Activated CD4-positive, alpha-beta T cell treated with anti-CD3 and anti-CD28 coated beads, Interleukin-2, amount 50 U/mL, for 16 hours (primary cell): ENCODE measurements at regions not wholly inside any gene's neighbourhood (a gene's known extent, or its start where the extent isn't known, plus 50 kb on each side); places are given as distances from the start of the nearest gene placed in this dataset.
"Not testable (repeated sequence)": the region's sequence is repeated elsewhere in the genome, so short reads cannot be mapped to it uniquely, and the experiment has no call there.

Source experiments
- DNase-seq: peaks from one replicate; pipeline ENCODE4 v3.0.0-alpha.2; 2020

DNA sequence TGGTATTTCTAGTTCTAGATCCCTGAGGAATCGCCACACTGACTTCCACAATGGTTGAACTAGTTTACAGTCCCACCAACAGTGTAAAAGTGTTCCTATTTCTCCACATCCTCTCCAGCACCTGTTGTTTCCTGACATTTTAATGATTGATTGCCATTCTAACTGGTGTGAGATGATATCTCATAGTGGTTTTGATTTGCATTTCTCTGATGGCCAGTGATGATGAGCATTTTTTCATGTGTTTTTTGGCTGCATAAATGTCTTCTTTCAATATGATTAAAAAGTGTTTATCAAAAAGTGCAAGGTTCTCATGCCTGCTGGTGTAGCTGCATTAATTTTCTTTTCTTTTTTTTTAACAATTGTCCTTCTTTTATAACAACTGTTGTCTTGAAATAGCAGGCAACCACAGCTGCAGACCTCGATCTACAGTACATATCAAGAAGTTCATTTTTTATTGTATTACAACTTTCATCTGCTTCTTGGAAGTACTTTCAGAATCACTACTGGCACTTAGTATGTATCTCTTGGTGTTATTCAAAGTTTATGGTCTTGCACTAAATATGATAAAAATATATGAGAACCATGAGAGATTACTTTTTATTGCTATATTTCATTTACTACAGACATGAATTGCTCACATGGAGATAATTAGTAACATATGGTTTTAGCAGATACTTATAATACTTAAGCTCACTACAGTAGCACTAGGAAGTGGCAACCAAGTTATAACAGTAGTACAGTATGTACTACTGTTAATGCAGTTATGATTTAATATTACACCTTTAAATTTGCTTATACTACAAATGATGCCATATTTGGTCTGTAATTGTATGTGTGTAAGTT lies 358.0 kb downstream of the ETV1 start:
- not testable (repeated sequence) for DNase-seq

DNA sequence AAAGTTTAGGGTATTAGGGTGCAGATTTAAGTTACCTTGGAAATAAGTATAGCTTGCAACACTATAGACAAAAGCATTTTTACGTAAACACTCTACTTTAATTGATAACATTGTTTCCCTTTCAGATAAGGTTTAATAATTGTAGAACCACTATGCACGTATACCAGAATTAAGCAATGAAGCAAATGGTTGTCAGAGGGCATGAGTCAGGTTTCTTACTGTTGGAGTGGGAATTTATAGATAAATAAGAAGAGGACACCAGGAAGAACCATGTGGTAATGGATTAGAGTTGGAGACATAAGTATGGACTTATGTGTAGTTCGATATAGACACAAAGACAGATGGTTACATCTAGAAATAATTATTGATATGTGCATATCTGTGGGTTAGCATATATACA lies 355.6 kb downstream of the ETV1 start:
- DNase-seq = no peak

DNA sequence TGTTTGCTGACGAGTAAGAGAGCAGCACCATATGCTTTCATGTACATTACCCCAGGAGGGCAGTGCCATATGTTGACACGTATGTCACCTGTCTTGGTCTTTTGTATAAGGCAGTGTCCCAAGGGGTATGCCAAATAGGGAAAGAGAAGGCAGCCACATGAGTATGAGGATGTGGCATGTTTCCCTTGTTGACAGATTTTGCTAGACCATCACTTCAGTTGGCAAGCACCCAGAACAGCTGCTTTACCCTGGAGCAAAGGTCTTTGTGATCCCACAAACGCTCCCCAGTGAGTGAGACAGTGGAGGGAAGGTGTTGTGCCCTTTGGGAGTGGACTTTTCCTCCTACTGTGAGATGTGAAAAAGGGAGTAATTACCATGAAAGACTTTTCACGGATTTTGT lies 350.1 kb downstream of the ETV1 start:
- no peak for DNase-seq

DNA sequence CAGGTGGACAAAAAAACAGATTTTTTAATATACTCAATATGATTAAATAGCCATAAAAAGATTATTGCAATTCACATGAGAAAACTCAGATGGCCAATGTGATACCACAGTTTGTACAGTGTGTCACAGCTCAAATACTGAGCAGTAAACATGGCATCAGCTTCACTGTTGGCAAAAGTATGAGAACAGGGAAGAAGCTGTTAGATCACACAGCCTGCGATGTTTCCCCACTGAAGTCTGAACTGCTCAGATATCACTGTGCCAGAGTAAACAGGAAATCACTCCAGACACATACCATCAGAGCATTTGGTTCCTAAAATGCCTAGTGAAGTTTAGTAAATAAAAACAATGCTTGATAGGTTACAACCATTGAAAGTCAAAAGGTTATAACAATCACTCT lies 347.8 kb downstream of the ETV1 start:
- DNase-seq = no peak

DNA sequence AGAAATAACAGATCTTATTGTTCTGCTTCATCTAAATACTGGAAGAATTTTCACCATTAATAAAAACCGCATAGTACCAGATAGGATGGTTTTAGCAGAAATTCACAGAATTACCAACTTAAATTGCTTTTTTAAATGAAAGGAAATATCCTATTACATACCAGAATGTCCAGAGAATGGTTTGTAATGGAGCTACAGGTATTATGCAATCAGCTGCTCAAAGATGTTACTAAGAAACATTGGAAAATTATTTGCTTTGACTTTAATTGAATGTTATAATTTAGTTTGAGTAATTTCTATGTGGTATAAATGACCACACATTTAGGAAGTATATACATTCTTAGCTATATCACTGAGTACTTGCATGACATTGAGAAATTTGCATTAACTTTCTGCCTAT lies 338.3 kb downstream of the ETV1 start:
- no peak for DNase-seq

DNA sequence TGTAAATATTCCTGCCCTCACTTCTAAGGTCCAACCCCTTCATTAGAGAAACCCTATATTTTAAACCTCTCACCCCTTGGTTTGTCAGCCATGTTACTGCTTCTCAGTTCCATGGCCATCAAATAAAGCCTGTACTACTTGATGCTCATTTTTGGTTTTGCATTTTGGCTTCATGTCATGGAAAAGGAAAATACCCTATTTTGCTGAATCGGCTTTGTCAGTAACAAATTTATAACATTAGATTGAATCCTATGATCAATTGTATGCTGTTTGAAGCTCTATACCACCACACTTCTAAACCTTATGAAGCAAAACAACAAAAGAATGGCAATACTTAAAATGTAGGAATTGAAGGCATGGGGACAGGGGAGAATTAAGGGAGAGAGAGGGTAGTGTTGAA lies 333.1 kb downstream of the ETV1 start:
- no peak for DNase-seq

DNA sequence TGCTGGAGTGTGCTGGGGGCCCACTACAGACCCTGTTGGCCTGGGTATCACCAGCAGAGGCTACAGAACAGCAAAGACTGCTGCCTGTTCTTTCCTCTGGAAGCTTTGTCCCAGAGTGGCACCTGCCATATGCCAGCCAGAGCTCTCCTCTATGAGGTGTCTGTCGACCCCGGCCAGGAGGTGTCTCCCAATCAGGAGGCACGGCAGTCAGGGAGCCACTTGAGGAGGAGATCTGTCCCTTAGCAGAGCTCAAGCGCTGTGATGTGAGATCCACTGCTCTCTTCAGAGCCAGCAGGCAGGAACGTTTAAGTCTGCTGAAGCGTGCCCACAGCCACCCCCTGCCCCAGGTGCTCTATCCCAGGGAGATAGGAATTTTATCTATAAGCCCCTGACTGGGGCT lies 316.2 kb downstream of the ETV1 start:
- no peak for DNase-seq

DNA sequence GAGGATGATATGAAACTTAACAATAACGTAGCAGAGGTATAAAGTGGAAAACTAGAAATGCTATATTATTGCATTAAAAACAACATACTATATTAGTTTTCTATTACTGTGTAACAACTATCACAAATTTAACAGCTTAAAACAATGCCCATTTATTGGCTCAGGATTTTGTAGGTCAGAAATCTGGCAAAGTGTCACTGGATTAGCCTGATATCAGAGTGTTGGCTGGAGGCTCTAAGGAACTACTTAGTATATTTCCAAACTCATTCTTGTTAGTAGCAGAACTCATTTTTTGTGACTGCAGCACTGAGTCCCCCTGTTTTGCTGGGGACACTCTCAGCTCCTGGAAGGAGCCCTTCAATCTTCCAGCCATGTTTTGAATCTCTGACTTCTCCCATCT lies 306.8 kb downstream of the ETV1 start:
- no peak for DNase-seq

DNA sequence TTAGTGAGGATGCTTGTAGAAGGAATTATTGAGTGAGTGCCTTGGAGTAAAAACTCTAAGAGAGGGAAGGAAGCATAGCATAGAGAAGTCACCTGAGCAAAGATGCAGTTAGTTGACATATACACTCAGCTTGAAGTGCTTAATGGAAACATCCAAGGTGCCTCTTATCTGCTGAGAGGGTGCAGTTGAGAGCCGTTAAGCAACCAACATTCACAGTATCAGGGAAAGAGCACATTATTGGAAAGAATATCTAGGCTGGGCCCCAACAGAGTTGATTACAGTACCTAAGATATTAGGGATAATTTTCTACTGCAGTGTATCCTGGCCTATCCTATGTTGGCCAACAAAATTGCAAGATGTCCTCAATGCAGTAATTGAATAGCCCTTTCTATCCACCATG lies 302.0 kb downstream of the ETV1 start:
- DNase-seq = no peak

DNA sequence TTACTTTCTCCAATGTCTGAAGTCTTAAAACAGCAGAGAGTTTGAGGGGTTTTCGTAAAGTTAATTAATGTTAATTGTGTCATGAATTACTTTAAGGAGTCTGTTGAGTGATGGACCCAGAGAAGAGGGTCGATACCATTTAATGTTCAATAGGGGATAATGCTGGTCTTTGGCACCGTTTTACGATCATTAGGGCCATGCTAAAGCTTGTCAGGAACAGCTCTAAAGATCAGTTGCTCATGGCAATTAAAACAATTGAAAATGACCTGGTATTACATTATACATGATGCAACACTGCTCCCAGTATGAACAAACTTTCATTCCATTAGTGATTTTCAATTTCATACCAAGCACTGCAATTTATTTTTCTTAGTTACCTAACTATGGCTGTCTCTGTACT lies 296.9 kb downstream of the ETV1 start:
- DNase-seq = no peak

DNA sequence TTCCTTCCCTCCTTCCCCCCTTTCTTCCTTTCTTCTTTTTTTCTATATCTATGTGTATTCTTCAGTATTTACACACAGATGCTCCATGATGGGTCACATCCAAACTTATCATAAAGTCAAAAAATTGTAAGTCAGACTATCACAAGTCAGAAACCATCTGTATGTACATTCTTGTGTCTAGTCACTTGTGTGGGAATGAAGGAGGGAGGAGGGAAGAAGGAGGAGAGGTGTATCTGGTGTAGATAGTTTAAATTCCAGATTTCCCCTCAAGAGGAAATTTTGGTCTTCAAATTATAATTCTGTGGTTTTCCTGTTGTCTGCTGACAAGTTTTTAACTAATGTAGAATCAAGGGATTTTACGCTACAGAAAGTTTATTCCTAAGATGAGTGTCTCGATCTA lies 287.2 kb downstream of the ETV1 start:
- DNase-seq = no peak

DNA sequence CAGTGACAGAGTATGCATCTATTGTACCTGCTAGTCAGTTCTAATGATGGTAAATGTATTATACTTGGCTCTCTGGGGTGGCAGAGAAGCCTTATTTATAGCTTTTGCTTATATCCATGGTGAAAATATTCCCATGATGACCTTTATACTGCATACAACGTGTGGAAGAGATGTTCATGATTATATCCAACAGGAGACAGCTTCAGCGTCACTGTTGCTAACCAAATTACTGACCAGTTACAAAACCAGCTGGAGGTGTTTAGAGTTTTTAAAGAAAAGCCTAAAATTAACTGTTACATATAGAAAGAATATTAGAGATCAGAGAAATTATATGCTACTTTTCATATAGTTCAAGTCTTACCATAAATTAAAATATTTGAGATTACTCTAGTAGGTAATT lies 280.8 kb downstream of the ETV1 start:
- DNase-seq = no peak

DNA sequence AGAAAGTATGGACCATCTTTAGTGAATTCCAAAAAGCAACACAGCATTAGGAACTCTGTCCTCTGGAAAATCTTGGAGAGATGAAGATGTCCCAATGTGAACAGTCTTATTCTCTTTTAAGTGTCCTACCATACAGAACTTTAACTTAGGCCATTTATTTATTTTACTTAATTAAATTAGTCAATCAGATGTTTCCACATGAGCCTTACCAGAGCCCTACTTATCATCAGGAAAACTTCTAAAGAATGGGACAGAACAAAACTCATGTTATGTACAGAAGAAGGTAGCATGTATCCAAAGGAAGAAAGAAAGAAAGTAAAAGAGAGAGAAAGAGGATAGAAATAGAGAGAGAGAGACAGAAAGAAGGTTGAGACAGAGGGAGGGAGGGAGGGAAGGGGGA lies 276.4 kb downstream of the ETV1 start:
- no peak for DNase-seq

DNA sequence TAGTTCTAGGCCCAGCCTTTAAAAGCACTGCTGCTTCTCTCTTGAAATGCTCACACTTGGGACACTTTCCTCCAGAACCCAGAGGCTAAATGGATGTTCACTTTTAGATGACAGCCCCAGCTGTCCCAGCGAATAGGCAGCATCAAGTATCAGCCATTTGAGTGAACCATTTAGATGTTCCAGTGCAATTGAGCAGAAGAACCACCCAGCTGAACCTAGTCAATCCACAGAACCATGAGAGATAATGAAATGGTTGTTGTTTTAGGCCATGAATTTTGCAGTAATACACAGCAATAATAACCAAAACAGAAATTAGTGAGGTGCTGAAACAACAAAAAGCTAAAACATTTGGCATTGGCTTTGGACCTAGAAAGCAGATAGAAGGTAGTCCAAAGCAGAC lies 273.9 kb downstream of the ETV1 start:
- no peak for DNase-seq

DNA sequence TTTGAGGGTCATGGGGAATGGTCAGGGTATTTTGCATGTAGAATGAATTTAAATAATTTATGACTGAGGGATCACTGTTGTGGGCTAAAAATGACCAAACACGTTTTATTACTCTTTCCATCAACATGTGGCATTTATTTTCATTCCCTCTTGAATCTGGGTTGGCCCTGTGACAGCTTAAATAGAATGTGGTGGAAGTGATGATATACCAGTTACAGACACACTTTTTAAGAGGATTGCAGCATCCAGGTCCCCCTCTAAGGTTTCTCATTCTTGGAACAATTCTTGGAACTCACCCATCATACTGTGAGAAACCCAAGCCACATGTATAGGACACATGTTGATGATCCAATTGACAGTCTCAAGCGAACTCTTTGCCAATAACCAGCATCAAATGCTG lies 272.4 kb downstream of the ETV1 start:
- DNase-seq = no peak

DNA sequence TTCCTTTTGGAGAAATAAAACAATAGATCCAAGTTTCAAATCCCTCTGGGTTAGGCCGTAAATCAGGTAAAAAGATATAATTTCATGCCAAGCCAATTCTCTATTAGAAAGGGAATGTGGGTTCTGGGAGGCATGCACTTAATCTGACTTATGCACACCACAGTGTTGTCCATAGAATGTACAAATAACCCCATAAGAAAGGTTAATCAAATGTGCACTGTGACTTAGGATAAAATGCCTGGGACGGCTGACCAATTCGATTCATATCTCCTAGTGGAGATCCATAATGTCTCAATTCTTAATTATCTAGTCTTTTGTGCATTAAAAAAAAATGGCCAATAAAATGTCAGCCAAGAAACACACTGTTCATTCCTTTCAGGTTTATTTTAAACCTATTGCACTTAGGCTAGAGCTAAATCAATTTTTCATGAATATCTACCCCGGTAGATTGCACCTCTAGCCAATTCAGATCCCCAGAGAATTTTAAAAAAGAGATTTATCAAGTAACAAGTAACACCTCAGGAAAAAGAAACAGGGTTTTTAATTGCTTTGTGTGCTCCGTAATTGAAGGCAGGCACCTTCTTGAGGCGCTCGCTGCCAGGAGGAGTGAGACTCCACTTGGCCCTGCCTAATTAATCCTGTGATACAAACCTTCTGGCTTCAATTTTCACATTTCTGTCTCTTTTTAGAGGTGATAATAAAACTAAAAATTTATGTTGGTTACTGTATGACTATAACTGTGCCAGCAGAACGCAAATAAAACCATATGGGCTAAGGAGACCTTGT lies 265.1 kb downstream of the ETV1 start:
- no peak for DNase-seq

DNA sequence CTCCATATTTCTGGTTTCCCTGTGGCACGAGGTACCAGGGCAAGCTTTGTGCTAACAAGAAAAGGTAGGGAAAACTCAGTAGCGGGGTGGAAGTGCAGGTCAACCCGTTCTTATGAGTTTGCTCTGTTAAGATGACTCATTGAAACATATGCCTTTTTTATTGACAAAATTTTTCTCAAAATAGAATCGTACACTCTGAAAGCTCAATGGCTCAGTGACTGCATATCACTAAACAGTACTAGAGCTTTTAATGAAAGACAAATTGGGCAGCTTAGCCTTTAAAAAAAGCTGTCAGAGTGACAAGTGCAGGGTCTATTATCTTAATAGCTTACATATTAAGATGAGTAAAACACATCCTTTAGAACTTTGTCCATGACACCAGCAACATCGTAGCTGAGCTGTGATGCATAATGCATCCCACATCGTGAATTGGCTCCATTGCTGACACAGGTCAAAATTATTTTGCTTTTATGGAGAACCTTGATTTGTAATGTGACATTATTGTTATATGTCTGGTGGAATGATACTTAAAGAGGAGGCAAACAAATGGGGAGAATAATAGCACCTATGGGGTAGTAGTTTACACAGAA lies 264.4 kb downstream of the ETV1 start:
- no peak for DNase-seq

DNA sequence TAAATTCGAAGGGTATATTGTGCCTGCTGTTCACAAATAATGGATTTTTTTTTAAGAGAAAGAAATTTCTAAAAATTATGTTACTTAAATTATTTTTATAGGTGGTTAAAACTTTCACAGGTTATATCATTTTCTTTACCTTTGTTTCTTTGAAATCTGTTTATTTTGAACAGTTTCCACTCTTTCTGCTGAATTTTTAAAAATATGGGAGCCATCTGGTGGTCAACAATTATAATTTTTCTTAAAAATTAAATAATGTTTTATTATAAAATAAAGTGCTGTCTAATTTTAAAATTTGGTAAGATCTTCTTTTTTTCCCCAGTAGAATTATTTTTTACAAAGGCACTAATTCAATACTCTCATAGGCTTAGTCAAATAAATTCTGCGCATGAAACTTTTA lies 263.9 kb downstream of the ETV1 start:
- no peak for DNase-seq

DNA sequence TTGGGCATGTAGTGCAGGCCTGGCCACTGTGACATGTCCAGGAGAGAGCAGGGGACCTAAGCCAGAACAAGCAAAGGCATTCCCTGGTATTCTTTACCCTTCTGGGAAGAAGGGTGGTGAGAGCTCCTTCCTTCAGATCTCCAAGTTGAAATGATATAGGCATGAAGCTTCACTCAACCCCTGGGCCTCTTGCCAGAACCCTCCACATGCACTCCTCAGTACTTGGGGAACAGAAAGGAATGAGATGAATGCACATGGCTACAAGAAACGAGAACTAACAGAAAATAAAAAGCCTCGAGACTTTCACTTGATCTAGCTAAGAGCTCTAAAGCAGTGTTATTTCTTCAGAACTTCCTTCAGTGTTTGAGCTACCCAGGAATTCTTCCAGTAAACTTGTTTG lies 262.2 kb downstream of the ETV1 start:
- no peak for DNase-seq

DNA sequence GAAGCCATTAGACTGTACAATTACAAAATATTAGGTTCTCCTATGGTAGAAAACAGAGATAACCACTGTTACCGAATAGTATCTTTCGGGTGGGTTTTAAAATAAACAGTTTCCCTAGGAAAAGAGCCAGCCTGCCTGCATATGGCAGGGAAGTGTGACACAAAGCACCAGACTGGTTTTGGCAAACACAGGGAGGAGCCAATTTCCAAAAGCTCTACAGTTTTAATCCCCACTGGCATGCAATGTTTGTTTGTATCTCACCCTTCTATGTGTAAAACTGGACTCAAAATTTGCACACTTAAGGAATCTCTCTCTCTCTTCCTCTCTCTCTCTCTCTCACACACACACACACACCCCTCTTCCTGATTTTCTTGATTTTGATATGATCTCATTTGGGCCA lies 261.7 kb downstream of the ETV1 start:
- no peak for DNase-seq

DNA sequence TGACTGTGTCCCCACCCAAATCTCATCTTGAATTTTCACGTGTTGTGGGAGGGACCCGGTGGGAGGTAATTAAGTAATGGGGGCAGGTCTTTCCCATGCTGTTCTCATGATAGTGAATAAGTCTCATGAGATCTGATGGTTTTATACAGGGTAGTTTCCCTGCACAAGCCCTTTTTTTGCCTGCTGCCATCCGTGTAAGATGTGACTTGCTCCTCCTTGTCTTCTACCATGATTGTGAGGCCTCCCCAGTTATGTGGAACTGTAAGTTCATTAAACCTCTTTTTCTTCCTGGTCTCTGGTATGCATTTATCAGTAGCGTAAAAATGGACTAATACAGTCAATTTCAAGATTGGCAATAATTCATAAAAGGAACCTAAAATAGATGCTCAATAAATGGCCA lies 261.0 kb downstream of the ETV1 start:
- DNase-seq = not testable (repeated sequence)

DNA sequence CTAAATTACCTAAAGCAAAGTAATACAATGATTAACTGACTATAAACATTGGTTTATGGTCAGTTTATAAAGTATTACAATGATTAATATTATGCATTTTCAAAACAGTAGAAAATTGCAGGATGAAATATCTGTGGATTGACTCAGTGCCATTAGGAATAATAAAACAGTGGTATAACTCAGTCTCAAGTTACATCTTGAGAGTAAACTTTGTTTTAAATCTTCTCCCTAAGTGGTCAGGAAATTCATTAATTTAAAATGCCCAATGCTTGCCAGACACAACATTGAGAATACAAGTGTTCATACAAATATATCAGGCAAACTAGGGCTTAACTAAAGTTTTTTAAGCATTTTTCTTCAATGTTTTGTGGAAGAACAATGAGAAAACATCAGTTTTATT lies 257.8 kb downstream of the ETV1 start:
- DNase-seq = no peak

DNA sequence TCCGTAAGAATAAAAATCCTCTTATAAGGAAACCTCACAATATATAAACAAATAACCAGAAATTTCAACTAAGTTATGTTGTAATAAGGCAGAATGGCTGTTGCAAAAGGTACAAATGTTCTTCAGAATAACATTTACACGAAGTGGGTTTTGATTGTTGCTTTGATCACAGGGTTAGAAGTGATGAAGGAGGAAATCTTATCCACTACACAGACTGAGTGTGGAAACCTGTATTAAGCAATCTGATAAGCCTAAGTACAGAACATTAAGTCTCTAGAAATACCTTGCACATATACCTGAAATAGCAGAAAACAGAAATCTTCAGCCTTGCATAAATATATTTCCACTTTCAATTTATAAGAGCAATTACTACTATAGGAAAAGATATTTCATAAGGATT lies 251.9 kb downstream of the ETV1 start:
- no peak for DNase-seq

DNA sequence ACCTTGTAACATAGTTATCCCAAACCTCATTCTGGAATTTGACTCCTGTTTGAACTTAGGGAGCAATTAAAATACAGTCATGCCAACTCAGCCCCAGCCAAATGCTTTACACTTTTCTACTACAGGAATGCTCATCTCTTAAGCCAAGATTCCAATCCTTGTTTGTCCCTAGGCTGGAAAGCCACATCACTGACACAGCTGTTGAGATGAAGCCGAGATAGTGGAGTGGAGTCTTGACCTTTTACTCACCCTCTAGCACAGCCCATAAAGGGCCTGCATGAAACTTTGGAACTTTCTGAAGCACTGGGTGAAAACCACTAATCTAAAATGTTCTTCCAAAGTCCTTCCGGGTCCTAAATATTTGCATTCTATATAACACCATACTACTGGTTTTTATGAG lies 247.3 kb downstream of the ETV1 start:
- DNase-seq = no peak
